GM12891 (cell line): ENCODE measurements at regions not wholly inside any gene's neighbourhood (a gene's known extent, or its start where the extent isn't known, plus 50 kb on each side); places are given as distances from the start of the nearest gene placed in this dataset.

Experiments
- DNase-seq: peaks from one replicate; pipeline ENCODE4 v3.0.0; 2011; ENCODE audit warnings: low spot score; ENCODE audit not compliant: insufficient read length
- FAIRE-seq: peaks from 2 replicates; lab custom pipeline; 2011; peaks lifted over from hg19 to GRCh38; lab: Jason Lieb, UNC
- PAX5 ChIP-seq: IDR thresholded peaks from 2 replicates; pipeline ENCODE4 v1.6.1; 2011; ENCODE audit warnings: low read length, moderate library complexity, mild to moderate bottlenecking; ENCODE audit not compliant: insufficient read depth, severe bottlenecking
- POLR2A ChIP-seq: IDR thresholded peaks from 2 replicates; pipeline ENCODE4 v1.6.1; 2011; ENCODE audit warnings: low read depth, low read length, control low read depth
- POLR2AphosphoS5 ChIP-seq: IDR thresholded peaks from 2 replicates; pipeline ENCODE4 v1.6.1; 2011; ENCODE audit warnings: low read depth, low read length, control low read depth
- POU2F2 ChIP-seq: IDR thresholded peaks from 2 replicates; pipeline ENCODE4 v1.6.1; 2011; ENCODE audit warnings: low read depth, mild to moderate bottlenecking, control low read depth, low read length, moderate library complexity
- SPI1 ChIP-seq: IDR thresholded peaks from 2 replicates; pipeline ENCODE4 v1.6.1; 2011; ENCODE audit warnings: low read depth, low read length, control low read depth
- TAF1 ChIP-seq: IDR thresholded peaks from 2 replicates; pipeline ENCODE4 v1.6.1; 2011; ENCODE audit warnings: low read depth, low read length, control low read depth

- FAIRE-seq (no peak), DNase-seq (no peak)
- TF ChIP-seq POU2F2 (no peak), TAF1 (no peak), PAX5 (no peak), SPI1 (no peak), POLR2A (no peak), POLR2AphosphoS5 (no peak)
Measured at GRCh38 chr20:1810926-1811620, 84.1 kb upstream of the SIRPA start.

DNA sequence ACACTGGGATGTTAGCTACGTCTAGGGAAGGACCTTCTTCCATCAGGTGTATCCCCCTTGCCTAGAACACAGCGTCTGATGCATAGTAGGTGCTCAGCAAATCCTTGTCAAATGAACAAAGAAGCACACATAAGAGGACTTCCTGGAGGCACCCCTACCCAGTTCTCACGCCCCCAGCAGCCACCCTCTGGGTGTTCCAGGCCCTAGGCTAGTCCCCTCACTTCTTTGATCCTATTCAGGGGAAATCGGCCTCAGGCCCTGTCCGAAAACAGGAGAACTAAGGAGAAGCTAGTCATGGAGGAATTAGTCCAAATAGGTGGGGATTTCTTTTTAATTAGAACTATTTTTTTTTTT lies 84.7 kb upstream of the SIRPA start:
- DNase-seq (no peak), FAIRE-seq (no peak)
- no peak for TF ChIP-seq POLR2A
- TF ChIP-seq POU2F2 = no peak
- TF ChIP-seq POLR2AphosphoS5 = no peak

GRCh38 chr20:1809611-1810510 lies 85.3 kb upstream of the SIRPA start:
- no peak for FAIRE-seq
- TF ChIP-seq PAX5 (no peak), POLR2AphosphoS5 (no peak), POU2F2 (no peak), POLR2A (no peak), SPI1 (no peak), TAF1 (no peak)
- no peak for DNase-seq

DNA sequence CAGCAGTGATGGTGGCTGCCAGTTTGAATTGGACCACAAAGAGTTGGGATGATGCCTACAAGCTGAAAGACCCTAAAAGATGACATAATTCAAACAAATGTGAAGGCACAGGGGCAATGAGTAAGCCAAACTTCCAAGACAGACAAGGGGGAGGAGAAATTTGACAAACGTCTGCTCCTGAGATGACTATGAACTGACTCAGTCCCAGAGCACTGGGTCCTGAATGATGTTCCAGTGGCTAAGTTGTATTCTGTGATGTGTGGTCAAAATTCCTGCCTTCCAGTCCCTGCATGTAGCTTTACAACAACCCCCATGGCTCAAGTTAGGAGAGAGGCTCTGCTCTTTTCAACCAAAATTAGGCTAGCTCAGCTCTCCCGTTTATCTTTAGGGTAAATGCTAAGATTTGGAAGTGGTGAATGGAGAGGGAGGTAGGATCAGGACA lies 86.1 kb upstream of the SIRPA start:
- TF ChIP-seq SPI1 = no peak
- no peak for TF ChIP-seq PAX5
- TF ChIP-seq POLR2A = no peak
- no peak for TF ChIP-seq POLR2AphosphoS5
- TF ChIP-seq POU2F2 = no peak
- no peak for TF ChIP-seq TAF1
- FAIRE-seq (no peak), DNase-seq (no peak)

DNA sequence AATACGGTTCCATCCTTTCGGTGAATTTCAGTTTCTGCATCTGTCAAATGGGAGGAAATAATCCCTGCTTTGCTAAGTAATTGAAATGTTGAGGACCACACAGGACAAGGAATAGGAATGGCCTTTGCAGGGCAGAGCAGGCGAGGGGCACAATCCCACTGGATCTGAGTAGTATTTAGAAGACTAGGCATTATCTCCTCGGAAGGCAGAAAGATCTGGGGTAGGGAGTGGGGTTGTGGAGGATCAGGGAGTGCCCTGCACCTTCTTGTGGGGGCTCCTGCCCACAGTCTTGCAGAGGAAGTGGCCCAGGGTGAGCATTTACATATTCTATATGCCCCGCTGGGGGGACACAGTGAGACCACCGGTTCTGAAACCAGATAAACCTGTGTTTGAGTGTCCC lies 87.1 kb upstream of the SIRPA start:
- TF ChIP-seq TAF1 (no peak), POLR2A (no peak), POU2F2 (no peak), POLR2AphosphoS5 (no peak), SPI1 (no peak), PAX5 (no peak)
- FAIRE-seq (no peak), DNase-seq (no peak)

DNA sequence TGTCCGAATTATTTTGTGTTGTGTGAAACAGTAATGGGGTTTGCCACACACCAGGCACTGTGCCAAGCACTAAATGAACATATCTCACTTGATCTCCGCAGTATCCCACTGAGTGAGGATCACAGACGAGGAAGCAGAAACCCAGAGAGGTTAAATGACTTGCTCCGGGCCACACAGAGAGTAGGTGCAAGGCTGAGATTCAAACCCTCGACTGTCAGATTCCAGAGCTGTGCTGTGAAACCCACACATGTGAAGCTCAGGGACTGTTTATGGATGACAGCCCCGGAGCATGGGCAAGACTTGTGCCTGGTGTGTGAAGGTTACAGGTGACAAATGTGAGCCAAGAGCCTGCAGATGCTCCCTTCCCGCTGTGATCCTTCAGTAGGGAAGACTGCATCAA lies 87.8 kb upstream of the SIRPA start:
- DNase-seq (no peak), FAIRE-seq (no peak)
- TF ChIP-seq PAX5 = no peak
- TF ChIP-seq POLR2AphosphoS5 = no peak
- no peak for TF ChIP-seq POLR2A
- TF ChIP-seq POU2F2 = no peak
- no peak for TF ChIP-seq TAF1
- TF ChIP-seq SPI1 = no peak

- no peak for DNase-seq
Measured at GRCh38 chr20:1806456-1806855, 88.8 kb upstream of the SIRPA start.

DNA sequence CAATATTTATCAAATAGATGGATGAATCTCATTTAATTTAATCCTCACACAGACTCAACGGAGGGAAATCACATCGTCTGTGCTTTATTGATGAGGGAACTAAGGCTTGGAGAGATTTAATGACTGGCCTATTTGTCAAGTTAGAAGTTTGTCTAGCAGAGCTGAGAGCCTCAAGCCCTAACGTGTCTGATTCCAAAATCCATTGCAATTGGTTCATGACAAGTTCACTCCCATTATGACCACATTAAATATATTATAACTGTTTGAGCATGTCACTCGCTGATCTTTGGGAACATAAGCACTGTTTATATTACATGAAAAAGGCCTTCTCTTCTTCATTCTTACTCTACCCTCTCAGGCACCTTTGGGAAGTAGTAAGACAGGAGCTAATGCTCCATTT lies 89.4 kb upstream of the SIRPA start:
- DNase-seq (no peak), FAIRE-seq (no peak)
- TF ChIP-seq SPI1 (no peak), POLR2A (no peak), PAX5 (no peak)

More at GRCh38 chr20:1806456-1806855, 88.8 kb upstream of the SIRPA start:
- TF ChIP-seq SPI1 = no peak
- TF ChIP-seq POLR2AphosphoS5 = no peak
- no peak for TF ChIP-seq POLR2A
- no peak for TF ChIP-seq TAF1
- TF ChIP-seq PAX5 = no peak
- TF ChIP-seq POU2F2 = no peak
- no peak for FAIRE-seq

DNA sequence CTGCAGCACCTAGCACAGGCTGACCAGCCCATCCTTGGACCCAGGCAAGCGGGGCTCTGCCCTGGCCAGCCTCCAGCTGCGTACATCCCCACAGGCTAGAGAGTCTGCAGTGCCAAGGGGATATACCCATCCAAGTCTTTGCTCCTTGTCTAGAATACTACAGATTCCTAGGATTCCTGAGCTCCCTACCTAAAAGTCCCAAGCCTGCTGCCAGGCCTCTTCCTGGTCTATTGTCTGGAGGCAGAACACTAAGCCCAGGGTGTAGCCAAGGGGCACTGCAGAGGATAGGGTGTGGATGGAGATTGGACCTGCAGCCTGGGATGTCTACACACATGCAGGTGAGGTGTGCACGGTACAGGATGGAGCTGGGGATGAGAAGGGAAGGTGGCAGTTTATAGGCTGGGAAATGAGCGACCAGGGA lies 90.0 kb upstream of the SIRPA start:
- TF ChIP-seq SPI1 = no peak
- TF ChIP-seq TAF1 = no peak
- no peak for TF ChIP-seq POU2F2
- no peak for TF ChIP-seq POLR2A
- no peak for TF ChIP-seq PAX5
- DNase-seq (no peak), FAIRE-seq (no peak)

GRCh38 chr20:1804554-1804956 lies 90.7 kb upstream of the SIRPA start:
- no peak for DNase-seq
- TF ChIP-seq PAX5 (no peak), TAF1 (no peak)
- no peak for FAIRE-seq
